ENCODE measurements at regions not wholly inside any gene's neighbourhood (a gene's known extent, or its start where the extent isn't known, plus 50 kb on each side); places are given as distances from the start of the nearest gene placed in this dataset.

GRCh38 chr5:161960314-161960713 lies 107.3 kb upstream of the GABRG2 start:
- no peak for TF ChIP-seq CTCF (IDR thresholded peaks at IDR 0.05; ENCODE audit: extremely low read depth, low read depth, low read length)
- DNase-seq (ENCODE audit: insufficient read length, low spot score, missing footprints): no peak
- no peaks in the 10 kb centered on the region for H4K20me1 ChIP-seq (ENCODE audit: insufficient read depth, low read length)
- no peak overlapping the region for H3K4me3 ChIP-seq (ENCODE audit: insufficient read depth, low read length)
- H3K27me3 ChIP-seq (ENCODE audit: insufficient read depth, low read length): no peaks in the 10 kb centered on the region
- H3K79me2 ChIP-seq (ENCODE audit: insufficient read depth, low read length): no peaks in the 10 kb centered on the region
- no peak overlapping the region for H3K27ac ChIP-seq (ENCODE audit: low read depth, low read length)
- no peaks in the 10 kb centered on the region for H3K9me3 ChIP-seq (ENCODE audit: low read depth, low read length)
- H3K4me1 ChIP-seq (ENCODE audit: insufficient read depth, low read length): no peaks in the 10 kb centered on the region
- no peak overlapping the region for H2AFZ ChIP-seq (ENCODE audit: low read length)
- H3K4me2 ChIP-seq (ENCODE audit: insufficient read depth, low read length): no peak overlapping the region
- H3K36me3 ChIP-seq (ENCODE audit: insufficient read depth, low read length): no peaks in the 10 kb centered on the region

- no peak for TF ChIP-seq CTCF (IDR thresholded peaks at IDR 0.05; ENCODE audit: extremely low read depth, low read depth, low read length)
- H3K27me3 ChIP-seq (ENCODE audit: insufficient read depth, low read length): no peaks in the 10 kb centered on the region
- no peaks in the 10 kb centered on the region for H3K9me3 ChIP-seq (ENCODE audit: low read depth, low read length)
- H2AFZ ChIP-seq (ENCODE audit: low read length): no peak overlapping the region
- no peak overlapping the region for H3K4me3 ChIP-seq (ENCODE audit: insufficient read depth, low read length)
- no peak for DNase-seq (ENCODE audit: insufficient read length, low spot score, missing footprints)
- H3K36me3 ChIP-seq (ENCODE audit: insufficient read depth, low read length): no peaks in the 10 kb centered on the region
- H3K79me2 ChIP-seq (ENCODE audit: insufficient read depth, low read length): no peaks in the 10 kb centered on the region
- H3K4me2 ChIP-seq (ENCODE audit: insufficient read depth, low read length): no peak overlapping the region
- no peak overlapping the region for H3K27ac ChIP-seq (ENCODE audit: low read depth, low read length)
- H3K4me1 ChIP-seq (ENCODE audit: insufficient read depth, low read length): no peaks in the 10 kb centered on the region
- no peaks in the 10 kb centered on the region for H4K20me1 ChIP-seq (ENCODE audit: insufficient read depth, low read length)
Observed at GRCh38 chr5:161966564-161966963, 101.0 kb upstream of the GABRG2 start.

- no peaks in the 10 kb centered on the region for H3K79me2 ChIP-seq (ENCODE audit: insufficient read depth, low read length)
Observed at GRCh38 chr5:161975350-161975749, 92.2 kb upstream of the GABRG2 start.

GRCh38 chr5:161988077-161988476 lies 79.5 kb upstream of the GABRG2 start:
- Histone ChIP-seq H3K4me2 (ENCODE audit: insufficient read depth, low read length) (no peak overlapping the region), H3K27me3 (ENCODE audit: insufficient read depth, low read length) (no peaks in the 10 kb centered on the region), H3K79me2 (ENCODE audit: insufficient read depth, low read length) (no peaks in the 10 kb centered on the region), H3K9me3 (ENCODE audit: low read depth, low read length) (no peaks in the 10 kb centered on the region), H3K27ac (ENCODE audit: low read depth, low read length) (no peak overlapping the region), H2AFZ (ENCODE audit: low read length) (no peak overlapping the region), H3K36me3 (ENCODE audit: insufficient read depth, low read length) (no peaks in the 10 kb centered on the region), H3K4me1 (ENCODE audit: insufficient read depth, low read length) (no peaks in the 10 kb centered on the region), H3K4me3 (ENCODE audit: insufficient read depth, low read length) (no peak overlapping the region), H4K20me1 (ENCODE audit: insufficient read depth, low read length) (no peaks in the 10 kb centered on the region)
- no peak for DNase-seq (ENCODE audit: insufficient read length, low spot score, missing footprints)
- TF ChIP-seq CTCF (IDR thresholded peaks at IDR 0.05; ENCODE audit: extremely low read depth, low read depth, low read length): no peak

More at GRCh38 chr5:161975350-161975749, 92.2 kb upstream of the GABRG2 start:
- no peak overlapping the region for H3K4me3 ChIP-seq (ENCODE audit: insufficient read depth, low read length)
- no peak overlapping the region for H3K27ac ChIP-seq (ENCODE audit: low read depth, low read length)
- no peak for TF ChIP-seq CTCF (IDR thresholded peaks at IDR 0.05; ENCODE audit: extremely low read depth, low read depth, low read length)
- peak; percentile 0 for DNase-seq (ENCODE audit: insufficient read length, low spot score, missing footprints)
- no peaks in the 10 kb centered on the region for H3K4me1 ChIP-seq (ENCODE audit: insufficient read depth, low read length)
- no peaks in the 10 kb centered on the region for H4K20me1 ChIP-seq (ENCODE audit: insufficient read depth, low read length)
- peaks cover 2% of the 10 kb centered on the region for H3K9me3 ChIP-seq (ENCODE audit: low read depth, low read length)
- no peaks in the 10 kb centered on the region for H3K27me3 ChIP-seq (ENCODE audit: insufficient read depth, low read length)
- H2AFZ ChIP-seq (ENCODE audit: low read length): no peak overlapping the region
- no peaks in the 10 kb centered on the region for H3K36me3 ChIP-seq (ENCODE audit: insufficient read depth, low read length)
- H3K4me2 ChIP-seq (ENCODE audit: insufficient read depth, low read length): no peak overlapping the region

All from osteoblast (primary cell).